ENCODE measurements at regions not wholly inside any gene's neighbourhood (a gene's known extent, or its start where the extent isn't known, plus 50 kb on each side); places are given as distances from the start of the nearest gene placed in this dataset.

DNA sequence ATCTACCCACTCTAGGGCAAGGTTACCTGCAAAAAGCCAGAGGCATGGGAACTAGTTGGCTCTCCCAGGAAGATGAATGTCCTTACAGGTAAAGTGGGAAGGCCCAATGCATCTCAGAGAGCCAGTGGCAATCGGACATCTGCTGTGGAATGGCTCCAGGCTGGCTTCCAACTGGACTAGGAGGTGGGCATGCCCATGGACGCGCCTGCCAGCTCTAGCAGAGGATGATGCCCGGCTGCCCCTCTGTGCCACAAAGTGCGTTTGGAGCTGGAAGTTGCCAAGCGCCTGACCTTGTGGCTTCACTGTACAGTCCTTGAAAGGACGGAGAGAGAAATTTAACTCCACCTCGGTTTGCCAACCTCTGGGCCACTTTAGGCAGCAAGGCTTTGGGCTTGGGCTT, 84.4 kb downstream of the NR2F2 start:
- Histone ChIP-seq H3K23ac (ENCODE audit: low read depth, low read length, poor library complexity) (no peak overlapping the region), H3K4me1 (ENCODE audit: control insufficient read depth in 2 of 2, insufficient read depth in 1 of 2, low read depth in 1 of 2, low read length in 2 of 2) (peaks cover 7 to 11% of the 10 kb centered on the region in 2 donors), H2AK5ac (ENCODE audit: low read depth, low read length) (no peak overlapping the region), H3K9me3 (replicated peaks in 1 of 2; ENCODE audit: control insufficient read depth in 2 of 2, insufficient read depth in 1 of 2, low read depth in 1 of 2, low read length in 2 of 2) (no peaks in the 10 kb centered on the region), H2BK12ac (ENCODE audit: low read length) (no peak overlapping the region), H3K9ac (ENCODE audit: low read depth, low read length, poor library complexity) (no peak overlapping the region), H3K4me2 (ENCODE audit: insufficient read depth, low read length, poor library complexity, severe bottlenecking) (no peak overlapping the region), H3K14ac (ENCODE audit: low read length) (no peak overlapping the region), H2BK15ac (ENCODE audit: low read length) (no peak overlapping the region), H2BK120ac (ENCODE audit: low read depth, low read length) (no peak overlapping the region), H2AFZ (ENCODE audit: low read length) (no peak overlapping the region), H3K18ac (ENCODE audit: low read length) (no peak overlapping the region), H2BK5ac (ENCODE audit: low read length) (no peak overlapping the region), H3K4ac (ENCODE audit: low read length) (no peak overlapping the region), H3K27me3 (ENCODE audit: control insufficient read depth in 3 of 3, insufficient read depth in 3 of 3, low read depth in 1 of 3, low read length in 3 of 3) (peaks cover 30 to 100% (median 74%) of the 10 kb centered on the region in 3 experiments), H4K91ac (ENCODE audit: low read depth, low read length, poor library complexity) (no peak overlapping the region), H4K8ac (ENCODE audit: low read depth, low read length) (no peak overlapping the region), H3K27ac (replicated peaks; ENCODE audit: low read length) (no peak overlapping the region), H3K4me3 (ENCODE audit: low read length in 2 of 2) (no peak overlapping the region), H3K79me1 (ENCODE audit: low read depth, low read length) (no peaks in the 10 kb centered on the region), H3K36me3 (replicated peaks in 1 of 2; ENCODE audit: control insufficient read depth in 2 of 2, insufficient read depth in 2 of 2, low read length in 2 of 2) (no peaks in the 10 kb centered on the region)
- DNase-seq (ENCODE audit: low spot score): no peak
- no CpG with 5 or more reads among the region's 8 CpGs for WGBS, 2 donors (ENCODE audit: extremely low coverage in 2 of 2, insufficient read length in 2 of 2, insufficient replicate concordance in 1 of 2)

GRCh38 chr15:96415513-96416217, 85.2 kb downstream of the NR2F2 start:
- peak overlapping the region; percentile 50 for H3K4me2 ChIP-seq (ENCODE audit: insufficient read depth, low read length, poor library complexity, severe bottlenecking)
- no peak overlapping the region for H2BK12ac ChIP-seq (ENCODE audit: low read length)
- no peak overlapping the region for H3K4ac ChIP-seq (ENCODE audit: low read length)
- H3K27ac ChIP-seq (replicated peaks; ENCODE audit: low read length): no peak overlapping the region
- H2BK15ac ChIP-seq (ENCODE audit: low read length): no peak overlapping the region
- H4K91ac ChIP-seq (ENCODE audit: low read depth, low read length, poor library complexity): no peak overlapping the region
- H3K36me3 ChIP-seq (replicated peaks in 1 of 2; ENCODE audit: control insufficient read depth in 2 of 2, insufficient read depth in 2 of 2, low read length in 2 of 2): no peaks in the 10 kb centered on the region
- H3K14ac ChIP-seq (ENCODE audit: low read length): no peak overlapping the region
- H2BK120ac ChIP-seq (ENCODE audit: low read depth, low read length): no peak overlapping the region
- no peak overlapping the region for H3K4me3 ChIP-seq (ENCODE audit: low read length in 2 of 2)
- no peaks in the 10 kb centered on the region for H3K79me1 ChIP-seq (ENCODE audit: low read depth, low read length)
- H3K23ac ChIP-seq (ENCODE audit: low read depth, low read length, poor library complexity): no peak overlapping the region
- peak overlapping the region; percentile 71 for H2AK5ac ChIP-seq (ENCODE audit: low read depth, low read length)
- H3K27me3 ChIP-seq (ENCODE audit: control insufficient read depth in 3 of 3, insufficient read depth in 3 of 3, low read depth in 1 of 3, low read length in 3 of 3): peaks cover 26 to 100% (median 66%) of the 10 kb centered on the region in 3 experiments
- H3K4me1 ChIP-seq (ENCODE audit: control insufficient read depth in 2 of 2, insufficient read depth in 1 of 2, low read depth in 1 of 2, low read length in 2 of 2): peaks cover 3 to 11% of the 10 kb centered on the region in 2 donors
- H2BK5ac ChIP-seq (ENCODE audit: low read length): no peak overlapping the region
- H3K9ac ChIP-seq (ENCODE audit: low read depth, low read length, poor library complexity): no peak overlapping the region
- H3K18ac ChIP-seq (ENCODE audit: low read length): peak overlapping the region; percentile 40
- peak overlapping the region; percentile 82 for H2AFZ ChIP-seq (ENCODE audit: low read length)
- DNase-seq (ENCODE audit: low spot score): no peak
- H4K8ac ChIP-seq (ENCODE audit: low read depth, low read length): no peak overlapping the region
- WGBS, 2 donors (ENCODE audit: extremely low coverage in 2 of 2, insufficient read length in 2 of 2, insufficient replicate concordance in 1 of 2): no CpG with 5 or more reads among the region's 21 CpGs
- H3K9me3 ChIP-seq (replicated peaks in 1 of 2; ENCODE audit: control insufficient read depth in 2 of 2, insufficient read depth in 1 of 2, low read depth in 1 of 2, low read length in 2 of 2): no peaks in the 10 kb centered on the region

DNA sequence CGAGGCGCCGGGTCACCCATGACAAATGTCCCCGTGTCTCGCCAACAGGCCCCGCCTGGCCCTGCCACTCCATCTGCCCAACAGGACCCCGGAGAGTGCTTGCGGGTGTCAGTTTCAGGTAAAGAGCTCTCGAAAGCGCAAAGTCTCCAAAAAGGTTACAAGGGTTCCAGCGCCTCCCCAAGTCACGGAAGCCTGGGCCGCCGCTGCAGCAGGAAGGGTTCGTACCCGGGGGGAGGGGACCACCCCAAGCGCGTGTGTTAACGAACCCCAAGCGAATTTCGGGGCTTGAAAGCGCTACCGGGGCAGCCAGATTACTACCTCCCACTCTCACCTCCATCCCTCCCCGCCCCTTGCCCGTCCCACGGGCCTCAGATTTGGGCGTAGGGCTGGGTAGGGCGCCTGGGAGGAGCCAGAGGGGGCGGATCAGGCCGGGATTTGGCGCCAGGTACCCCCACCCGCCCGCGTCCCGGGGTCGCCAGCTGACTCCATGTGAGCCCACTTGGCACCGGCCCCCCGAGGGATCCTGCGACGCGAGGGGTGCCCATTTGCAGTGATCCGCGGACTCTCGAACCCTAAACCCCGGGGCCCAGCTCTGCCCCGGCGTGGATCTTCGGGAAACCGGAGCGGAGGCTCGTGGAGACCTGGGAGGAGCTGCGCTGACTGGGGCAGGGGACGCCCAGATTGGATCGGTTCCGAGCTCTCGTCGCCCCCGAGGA, 85.9 kb downstream of the NR2F2 start:
- Histone ChIP-seq H3K23ac (ENCODE audit: low read depth, low read length, poor library complexity) (no peak overlapping the region), H3K14ac (ENCODE audit: low read length) (no peak overlapping the region), H4K91ac (ENCODE audit: low read depth, low read length, poor library complexity) (no peak overlapping the region), H3K27me3 (ENCODE audit: control insufficient read depth in 3 of 3, insufficient read depth in 3 of 3, low read depth in 1 of 3, low read length in 3 of 3) (peaks cover 26 to 100% (median 60%) of the 10 kb centered on the region in 3 experiments), H3K79me1 (ENCODE audit: low read depth, low read length) (no peaks in the 10 kb centered on the region), H3K9me3 (replicated peaks in 1 of 2; ENCODE audit: control insufficient read depth in 2 of 2, insufficient read depth in 1 of 2, low read depth in 1 of 2, low read length in 2 of 2) (no peaks in the 10 kb centered on the region), H2BK120ac (ENCODE audit: low read depth, low read length) (no peak overlapping the region), H3K9ac (ENCODE audit: low read depth, low read length, poor library complexity) (no peak overlapping the region), H3K18ac (ENCODE audit: low read length) (peak overlapping the region; percentile 40), H2AFZ (ENCODE audit: low read length) (peak overlapping the region; percentile 82), H3K27ac (replicated peaks; ENCODE audit: low read length) (no peak overlapping the region), H2BK5ac (ENCODE audit: low read length) (no peak overlapping the region), H3K4me2 (ENCODE audit: insufficient read depth, low read length, poor library complexity, severe bottlenecking) (peak overlapping the region; percentile 50), H3K4me3 (ENCODE audit: low read length in 2 of 2) (no peak overlapping the region), H2AK5ac (ENCODE audit: low read depth, low read length) (peak overlapping the region; percentile 71), H3K4me1 (ENCODE audit: control insufficient read depth in 2 of 2, insufficient read depth in 1 of 2, low read depth in 1 of 2, low read length in 2 of 2) (peaks cover 6 to 11% of the 10 kb centered on the region in 2 donors), H4K8ac (ENCODE audit: low read depth, low read length) (no peak overlapping the region), H3K36me3 (replicated peaks in 1 of 2; ENCODE audit: control insufficient read depth in 2 of 2, insufficient read depth in 2 of 2, low read length in 2 of 2) (no peaks in the 10 kb centered on the region), H2BK15ac (ENCODE audit: low read length) (no peak overlapping the region), H3K4ac (ENCODE audit: low read length) (no peak overlapping the region), H2BK12ac (ENCODE audit: low read length) (no peak overlapping the region)
- DNase-seq (ENCODE audit: low spot score): no peak
- WGBS, 2 donors (ENCODE audit: extremely low coverage in 2 of 2, insufficient read length in 2 of 2, insufficient replicate concordance in 1 of 2): no CpG with 5 or more reads among the region's 58 CpGs
